Stimulated activated CD8-positive, alpha-beta memory T cell treated with anti-CD3 and anti-CD28 coated beads, Interleukin-4, amount 100 ng/mL, for 4 hours (primary cell): ENCODE measurements at regions not wholly inside any gene's neighbourhood (a gene's known extent, or its start where the extent isn't known, plus 50 kb on each side); places are given as distances from the start of the nearest gene placed in this dataset.
"Not testable (repeated sequence)": the region's sequence is repeated elsewhere in the genome, so short reads cannot be mapped to it uniquely, and the experiment has no call there.

Source experiments
- DNase-seq, 2 donors: peaks; one replicate each; pipeline ENCODE4 v3.0.0-alpha.2; 2020; ENCODE audit warnings: low read depth in 2 of 2, low spot score in 1 of 2

- DNase-seq = no peak
These were observed 102.7 kb upstream of the DPH5 start for GRCh38 chr1:101128211-101128727.

- DNase-seq = no peak
These were observed 98.8 kb upstream of the DPH5 start for GRCh38 chr1:101124405-101124804.

GRCh38 chr1:101123904-101124303 lies 98.3 kb upstream of the DPH5 start:
- DNase-seq = not testable (repeated sequence)

GRCh38 chr1:101122452-101123166 lies 97.0 kb upstream of the DPH5 start:
- no peak for DNase-seq

- no peak for DNase-seq
These were observed 96.4 kb upstream of the DPH5 start for GRCh38 chr1:101121975-101122374.

GRCh38 chr1:101121504-101121903 lies 95.9 kb upstream of the DPH5 start:
- no peak for DNase-seq

- DNase-seq = no peak
These were observed 95.3 kb upstream of the DPH5 start for GRCh38 chr1:101120868-101121267.

- DNase-seq = no peak
These were observed 93.7 kb upstream of the DPH5 start for GRCh38 chr1:101119289-101119688.

GRCh38 chr1:101116006-101116405 lies 90.4 kb upstream of the DPH5 start:
- no peak for DNase-seq

GRCh38 chr1:101115112-101115511 lies 89.5 kb upstream of the DPH5 start:
- DNase-seq = no peak

GRCh38 chr1:101114128-101114527 lies 88.5 kb upstream of the DPH5 start:
- not testable (repeated sequence) for DNase-seq

GRCh38 chr1:101112051-101112780 lies 86.6 kb upstream of the DPH5 start:
- DNase-seq = peak in 1 of 2 donors; percentile 43

GRCh38 chr1:101111461-101111860 lies 85.9 kb upstream of the DPH5 start:
- no peak for DNase-seq

GRCh38 chr1:101109791-101110190 lies 84.2 kb upstream of the DPH5 start:
- DNase-seq = no peak

GRCh38 chr1:101108111-101108500 lies 82.5 kb upstream of the DPH5 start:
- no peak for DNase-seq

GRCh38 chr1:101107496-101108110 lies 82.0 kb upstream of the DPH5 start:
- no peak for DNase-seq

- no peak for DNase-seq
These were observed 80.3 kb upstream of the DPH5 start for GRCh38 chr1:101105877-101106276.

- no peak for DNase-seq
These were observed 77.0 kb upstream of the DPH5 start for GRCh38 chr1:101102426-101103156.

- no peak for DNase-seq
These were observed 75.8 kb upstream of the DPH5 start for GRCh38 chr1:101101360-101101759.

GRCh38 chr1:101100674-101101073 lies 75.1 kb upstream of the DPH5 start:
- DNase-seq = no peak

GRCh38 chr1:101098907-101099306 lies 73.3 kb upstream of the DPH5 start:
- no peak for DNase-seq
